SK-N-SH treated with all-trans-retinoic acid at 6 μM for 48 hours (cell line): ENCODE measurements at regions not wholly inside any gene's neighbourhood (a gene's known extent, or its start where the extent isn't known, plus 50 kb on each side); places are given as distances from the start of the nearest gene placed in this dataset.

Experiments used
- ARNTL ChIP-seq: fragments of 450-650 bp; formaldehyde crosslinking; IDR thresholded peaks from 2 replicates; pipeline ENCODE4 v1.5.0; 2020; ENCODE audit warnings: low read depth, mild to moderate bottlenecking, moderate library complexity, borderline replicate concordance
- CREB5 ChIP-seq: fragments of 250-450 bp; sonication (Bioruptor Pico); IDR thresholded peaks from 2 replicates; pipeline ENCODE4 v1.5.1; 2020; ENCODE audit warnings: low read depth, mild to moderate bottlenecking, moderate library complexity
- CSRNP3 ChIP-seq: fragments of 250-450 bp; sonication (Bioruptor Pico); IDR thresholded peaks from 2 replicates; pipeline ENCODE4 v1.5.1; 2021; ENCODE audit warnings: mild to moderate bottlenecking, moderate library complexity
- GLIS3 ChIP-seq: fragments of 250-450 bp; sonication (Bioruptor Pico); IDR thresholded peaks from 2 replicates; pipeline ENCODE4 v1.5.0; 2020; ENCODE audit warnings: mild to moderate bottlenecking, moderate library complexity
- ISL1 ChIP-seq: fragments of 250-450 bp; sonication (Bioruptor Pico); IDR thresholded peaks from 2 replicates; pipeline ENCODE4 v2.1.2; 2022; ENCODE audit warnings: mild to moderate bottlenecking, moderate library complexity
- OSR1 ChIP-seq: fragments of 250-450 bp; sonication (Bioruptor Pico); IDR thresholded peaks from 2 replicates; pipeline ENCODE4 v1.8.0; 2022; ENCODE audit warnings: moderate library complexity, mild to moderate bottlenecking, inconsistent platforms
- RARB ChIP-seq: fragments of 250-450 bp; sonication (Bioruptor Pico); IDR thresholded peaks from 2 replicates; pipeline ENCODE4 v1.8.0; 2021; ENCODE audit warnings: mild to moderate bottlenecking, moderate library complexity
- TOX ChIP-seq: fragments of 250-450 bp; sonication (Bioruptor Pico); IDR thresholded peaks from 2 replicates; pipeline ENCODE4 v1.8.0; 2021; ENCODE audit warnings: mild to moderate bottlenecking, moderate library complexity, borderline replicate concordance
- ZFP3 ChIP-seq: fragments of 250-450 bp; sonication (Bioruptor Pico); IDR thresholded peaks from 2 replicates; pipeline ENCODE4 v1.5.0; 2020; ENCODE audit warnings: mild to moderate bottlenecking, moderate library complexity
- ZFP30 ChIP-seq: fragments of 450-650 bp; formaldehyde crosslinking; IDR thresholded peaks from 2 replicates; pipeline ENCODE4 v1.5.0; 2022; ENCODE audit warnings: mild to moderate bottlenecking, moderate library complexity
- ZNF70 ChIP-seq: fragments of 450-650 bp; formaldehyde crosslinking; IDR thresholded peaks from 2 replicates; pipeline ENCODE4 v1.5.0; 2020; ENCODE audit warnings: mild to moderate bottlenecking, moderate library complexity
- ZNF8 ChIP-seq: fragments of 450-650 bp; formaldehyde crosslinking; IDR thresholded peaks from 2 replicates; pipeline ENCODE4 v1.5.0; 2020; ENCODE audit warnings: mild to moderate bottlenecking, moderate library complexity

- TF ChIP-seq CREB5 (CRISPR knock-in tag) (no peak), ZNF70 (CRISPR knock-in tag) (no peak), ZFP3 (CRISPR knock-in tag) (no peak), ARNTL (CRISPR knock-in tag) (no peak), TOX (CRISPR knock-in tag) (no peak), ZNF8 (CRISPR knock-in tag) (no peak), GLIS3 (CRISPR knock-in tag) (no peak), CSRNP3 (CRISPR knock-in tag) (no peak), RARB (CRISPR knock-in tag) (no peak), ISL1 (CRISPR knock-in tag) (no peak), OSR1 (CRISPR knock-in tag) (no peak), ZFP30 (CRISPR knock-in tag) (no peak)
Measured at GRCh38 chr2:125455110-125455509, 1200.8 kb upstream of the GYPC start.
